ENCODE measurements at regions not wholly inside any gene's neighbourhood (a gene's known extent, or its start where the extent isn't known, plus 50 kb on each side); places are given as distances from the start of the nearest gene placed in this dataset.

- no peaks in the 10 kb centered on the region for H3K9me3 ChIP-seq (ENCODE audit: control insufficient read depth in 2 of 2, low read length in 2 of 2)
These were observed 485.9 kb downstream of the SMARCA1 start for GRCh38 chrX:129037389-129037788.

GRCh38 chrX:129035180-129035579, 488.1 kb downstream of the SMARCA1 start:
- no peak overlapping the region for H3K27ac ChIP-seq (ENCODE audit: insufficient read depth, low read length, poor library complexity, severe bottlenecking)

More at GRCh38 chrX:129037389-129037788, 485.9 kb downstream of the SMARCA1 start:
- no peaks in the 10 kb centered on the region for H3K36me3 ChIP-seq (ENCODE audit: control insufficient read depth, insufficient read depth, low read length)
- H3K27me3 ChIP-seq (ENCODE audit: control insufficient read depth, insufficient read depth, low read length): no peaks in the 10 kb centered on the region
- no peak for ATAC-seq (ENCODE audit: low read depth in 2 of 2)
- Mint-ChIP-seq H3K4me3 (no peak overlapping the region), H3K36me3 (no peaks in the 10 kb centered on the region), H3K9me3 (peaks cover 0 to 4% (median 0%) of the 10 kb centered on the region in 7 donors), H3K4me1 (no peaks in the 10 kb centered on the region), H3K27me3 (no peaks in the 10 kb centered on the region), H3K27ac (no peak overlapping the region)
- no peak overlapping the region for H3K4me3 ChIP-seq (ENCODE audit: low read depth, low read length)
- no peaks in the 10 kb centered on the region for H3K4me1 ChIP-seq (ENCODE audit: control insufficient read depth, insufficient read depth, low read length, poor library complexity, severe bottlenecking)
- no peak overlapping the region for H3K27ac ChIP-seq (ENCODE audit: insufficient read depth, low read length, poor library complexity, severe bottlenecking)
- DNase-seq: no peak

GRCh38 chrX:129034196-129034595, 489.1 kb downstream of the SMARCA1 start:
- Mint-ChIP-seq H3K36me3 (no peaks in the 10 kb centered on the region), H3K27me3 (no peaks in the 10 kb centered on the region), H3K4me3 (no peak overlapping the region), H3K9me3 (no peaks in the 10 kb centered on the region), H3K4me1 (no peaks in the 10 kb centered on the region), H3K27ac (no peak overlapping the region)
- ATAC-seq (ENCODE audit: low read depth in 2 of 2): no peak
- H3K27me3 ChIP-seq (ENCODE audit: control insufficient read depth, insufficient read depth, low read length): no peaks in the 10 kb centered on the region
- H3K36me3 ChIP-seq (ENCODE audit: control insufficient read depth, insufficient read depth, low read length): no peaks in the 10 kb centered on the region
- H3K4me3 ChIP-seq (ENCODE audit: low read depth, low read length): no peak overlapping the region
- H3K27ac ChIP-seq (ENCODE audit: insufficient read depth, low read length, poor library complexity, severe bottlenecking): no peak overlapping the region
- no peaks in the 10 kb centered on the region for H3K4me1 ChIP-seq (ENCODE audit: control insufficient read depth, insufficient read depth, low read length, poor library complexity, severe bottlenecking)
- H3K9me3 ChIP-seq (ENCODE audit: control insufficient read depth in 2 of 2, low read length in 2 of 2): no peaks in the 10 kb centered on the region
- DNase-seq: no peak

More at GRCh38 chrX:129035180-129035579, 488.1 kb downstream of the SMARCA1 start:
- H3K9me3 ChIP-seq (ENCODE audit: control insufficient read depth in 2 of 2, low read length in 2 of 2): no peaks in the 10 kb centered on the region
- no peaks in the 10 kb centered on the region for H3K27me3 Mint-ChIP-seq
- no peaks in the 10 kb centered on the region for H3K9me3 Mint-ChIP-seq
- no peak for ATAC-seq (ENCODE audit: low read depth in 2 of 2)
- no peak overlapping the region for H3K4me3 ChIP-seq (ENCODE audit: low read depth, low read length)
- no peaks in the 10 kb centered on the region for H3K27me3 ChIP-seq (ENCODE audit: control insufficient read depth, insufficient read depth, low read length)
- no peak overlapping the region for H3K4me3 Mint-ChIP-seq
- no peak for DNase-seq
- no peaks in the 10 kb centered on the region for H3K36me3 Mint-ChIP-seq
- H3K4me1 ChIP-seq (ENCODE audit: control insufficient read depth, insufficient read depth, low read length, poor library complexity, severe bottlenecking): no peaks in the 10 kb centered on the region
- H3K4me1 Mint-ChIP-seq: no peaks in the 10 kb centered on the region
- H3K27ac Mint-ChIP-seq: no peak overlapping the region
- no peaks in the 10 kb centered on the region for H3K36me3 ChIP-seq (ENCODE audit: control insufficient read depth, insufficient read depth, low read length)

- H3K4me1 Mint-ChIP-seq: peaks cover 0 to 5% (median 0%) of the 10 kb centered on the region in 4 donors
- H3K9me3 ChIP-seq (ENCODE audit: control insufficient read depth in 2 of 2, low read length in 2 of 2): no peaks in the 10 kb centered on the region
- H3K36me3 Mint-ChIP-seq: no peaks in the 10 kb centered on the region
- H3K36me3 ChIP-seq (ENCODE audit: control insufficient read depth, insufficient read depth, low read length): no peaks in the 10 kb centered on the region
- H3K4me3 ChIP-seq (ENCODE audit: low read depth, low read length): no peak overlapping the region
- H3K4me1 ChIP-seq (ENCODE audit: control insufficient read depth, insufficient read depth, low read length, poor library complexity, severe bottlenecking): no peaks in the 10 kb centered on the region
- DNase-seq (no peak), ATAC-seq (ENCODE audit: low read depth in 2 of 2) (no peak)
- no peaks in the 10 kb centered on the region for H3K27me3 Mint-ChIP-seq
- no peak overlapping the region for H3K27ac Mint-ChIP-seq
- H3K9me3 Mint-ChIP-seq: peaks cover 0 to 4% (median 0%) of the 10 kb centered on the region in 7 donors
- no peak overlapping the region for H3K27ac ChIP-seq (ENCODE audit: insufficient read depth, low read length, poor library complexity, severe bottlenecking)
- H3K27me3 ChIP-seq (ENCODE audit: control insufficient read depth, insufficient read depth, low read length): no peaks in the 10 kb centered on the region
- H3K4me3 Mint-ChIP-seq: no peak overlapping the region
These were observed 497.1 kb downstream of the SMARCA1 start for GRCh38 chrX:129026202-129026601.

GRCh38 chrX:129025376-129025775, 497.9 kb downstream of the SMARCA1 start:
- peaks cover 0 to 5% (median 0%) of the 10 kb centered on the region in 4 donors for H3K4me1 Mint-ChIP-seq
- Histone ChIP-seq H3K4me3 (ENCODE audit: low read depth, low read length) (no peak overlapping the region), H3K27ac (ENCODE audit: insufficient read depth, low read length, poor library complexity, severe bottlenecking) (no peak overlapping the region), H3K36me3 (ENCODE audit: control insufficient read depth, insufficient read depth, low read length) (no peaks in the 10 kb centered on the region), H3K9me3 (ENCODE audit: control insufficient read depth in 2 of 2, low read length in 2 of 2) (no peaks in the 10 kb centered on the region), H3K27me3 (ENCODE audit: control insufficient read depth, insufficient read depth, low read length) (no peaks in the 10 kb centered on the region), H3K4me1 (ENCODE audit: control insufficient read depth, insufficient read depth, low read length, poor library complexity, severe bottlenecking) (no peaks in the 10 kb centered on the region)
- H3K36me3 Mint-ChIP-seq: no peaks in the 10 kb centered on the region
- H3K27me3 Mint-ChIP-seq: no peaks in the 10 kb centered on the region
- H3K9me3 Mint-ChIP-seq: peaks cover 0 to 4% (median 0%) of the 10 kb centered on the region in 7 donors
- ATAC-seq (ENCODE audit: low read depth in 2 of 2) (no peak), DNase-seq (no peak)
- no peak overlapping the region for H3K4me3 Mint-ChIP-seq
- no peak overlapping the region for H3K27ac Mint-ChIP-seq

- no peak for ATAC-seq (ENCODE audit: low read depth in 2 of 2)
- no peak for DNase-seq
- peak overlapping the region in 1 of 4 donors; percentile 35 for H3K4me3 Mint-ChIP-seq
- Histone ChIP-seq H3K27ac (ENCODE audit: insufficient read depth, low read length, poor library complexity, severe bottlenecking) (no peak overlapping the region), H3K36me3 (ENCODE audit: control insufficient read depth, insufficient read depth, low read length) (no peaks in the 10 kb centered on the region), H3K4me3 (ENCODE audit: low read depth, low read length) (no peak overlapping the region), H3K9me3 (ENCODE audit: control insufficient read depth in 2 of 2, low read length in 2 of 2) (no peaks in the 10 kb centered on the region), H3K27me3 (ENCODE audit: control insufficient read depth, insufficient read depth, low read length) (no peaks in the 10 kb centered on the region), H3K4me1 (ENCODE audit: control insufficient read depth, insufficient read depth, low read length, poor library complexity, severe bottlenecking) (no peaks in the 10 kb centered on the region)
- H3K27ac Mint-ChIP-seq: no peak overlapping the region
- H3K4me1 Mint-ChIP-seq: no peaks in the 10 kb centered on the region
- no peaks in the 10 kb centered on the region for H3K9me3 Mint-ChIP-seq
- no peaks in the 10 kb centered on the region for H3K36me3 Mint-ChIP-seq
- no peaks in the 10 kb centered on the region for H3K27me3 Mint-ChIP-seq
These were observed 503.9 kb downstream of the SMARCA1 start for GRCh38 chrX:129019412-129019811.

GRCh38 chrX:129015381-129015780, 507.9 kb downstream of the SMARCA1 start:
- no peak for ATAC-seq (ENCODE audit: low read depth in 2 of 2)

GRCh38 chrX:129013574-129013973, 509.7 kb downstream of the SMARCA1 start:
- Mint-ChIP-seq H3K36me3 (no peaks in the 10 kb centered on the region), H3K4me1 (no peaks in the 10 kb centered on the region), H3K27me3 (no peaks in the 10 kb centered on the region)

More at GRCh38 chrX:129015381-129015780, 507.9 kb downstream of the SMARCA1 start:
- no peaks in the 10 kb centered on the region for H3K9me3 ChIP-seq (ENCODE audit: control insufficient read depth in 2 of 2, low read length in 2 of 2)
- no peaks in the 10 kb centered on the region for H3K27me3 ChIP-seq (ENCODE audit: control insufficient read depth, insufficient read depth, low read length)
- H3K4me1 ChIP-seq (ENCODE audit: control insufficient read depth, insufficient read depth, low read length, poor library complexity, severe bottlenecking): no peaks in the 10 kb centered on the region
- no peak overlapping the region for H3K27ac ChIP-seq (ENCODE audit: insufficient read depth, low read length, poor library complexity, severe bottlenecking)
- H3K4me3 Mint-ChIP-seq: no peak overlapping the region
- H3K36me3 Mint-ChIP-seq: no peaks in the 10 kb centered on the region
- H3K4me3 ChIP-seq (ENCODE audit: low read depth, low read length): no peak overlapping the region
- no peak overlapping the region for H3K27ac Mint-ChIP-seq
- H3K9me3 Mint-ChIP-seq: no peaks in the 10 kb centered on the region
- no peak for DNase-seq
- H3K4me1 Mint-ChIP-seq: no peaks in the 10 kb centered on the region
- no peaks in the 10 kb centered on the region for H3K27me3 Mint-ChIP-seq
- no peaks in the 10 kb centered on the region for H3K36me3 ChIP-seq (ENCODE audit: control insufficient read depth, insufficient read depth, low read length)

More at GRCh38 chrX:129013574-129013973, 509.7 kb downstream of the SMARCA1 start:
- no peaks in the 10 kb centered on the region for H3K9me3 ChIP-seq (ENCODE audit: control insufficient read depth in 2 of 2, low read length in 2 of 2)
- no peaks in the 10 kb centered on the region for H3K36me3 ChIP-seq (ENCODE audit: control insufficient read depth, insufficient read depth, low read length)
- no peak for ATAC-seq (ENCODE audit: low read depth in 2 of 2)
- no peak overlapping the region for H3K4me3 ChIP-seq (ENCODE audit: low read depth, low read length)
- H3K27ac ChIP-seq (ENCODE audit: insufficient read depth, low read length, poor library complexity, severe bottlenecking): no peak overlapping the region
- no peak for DNase-seq
- H3K4me3 Mint-ChIP-seq: no peak overlapping the region
- H3K27me3 ChIP-seq (ENCODE audit: control insufficient read depth, insufficient read depth, low read length): no peaks in the 10 kb centered on the region
- H3K9me3 Mint-ChIP-seq: peaks cover 0 to 2% (median 0%) of the 10 kb centered on the region in 7 donors
- no peaks in the 10 kb centered on the region for H3K4me1 ChIP-seq (ENCODE audit: control insufficient read depth, insufficient read depth, low read length, poor library complexity, severe bottlenecking)
- H3K27ac Mint-ChIP-seq: no peak overlapping the region
